ENCODE measurements at regions not wholly inside any gene's neighbourhood (a gene's known extent, or its start where the extent isn't known, plus 50 kb on each side); places are given as distances from the start of the nearest gene placed in this dataset.

DNA sequence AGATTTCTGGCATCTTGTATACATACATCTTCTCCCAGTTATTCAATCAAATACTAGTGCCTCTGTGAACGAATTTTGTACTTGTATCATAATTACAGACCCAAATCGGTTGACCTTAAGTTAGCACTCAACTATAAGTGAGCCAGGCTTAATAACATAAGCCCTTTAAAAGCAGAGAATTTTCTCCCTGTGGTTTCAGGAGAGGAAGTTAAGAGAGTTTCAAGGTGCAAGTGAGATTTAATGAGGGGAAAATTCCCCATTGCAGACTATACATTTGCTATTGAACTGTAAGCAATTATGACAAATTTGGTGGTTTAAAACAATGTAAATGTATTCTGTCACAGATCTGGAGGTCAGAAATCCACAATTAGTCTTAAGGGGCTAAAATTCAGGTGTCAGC, 261.9 kb upstream of the NREP start:
- DNase-seq (ENCODE audit: extremely low read depth, low read depth) = no peak
- H3K4me3 ChIP-seq (replicated peaks; ENCODE audit: low read depth, low read length) = no peak overlapping the region
- TF ChIP-seq, protein P1, sequence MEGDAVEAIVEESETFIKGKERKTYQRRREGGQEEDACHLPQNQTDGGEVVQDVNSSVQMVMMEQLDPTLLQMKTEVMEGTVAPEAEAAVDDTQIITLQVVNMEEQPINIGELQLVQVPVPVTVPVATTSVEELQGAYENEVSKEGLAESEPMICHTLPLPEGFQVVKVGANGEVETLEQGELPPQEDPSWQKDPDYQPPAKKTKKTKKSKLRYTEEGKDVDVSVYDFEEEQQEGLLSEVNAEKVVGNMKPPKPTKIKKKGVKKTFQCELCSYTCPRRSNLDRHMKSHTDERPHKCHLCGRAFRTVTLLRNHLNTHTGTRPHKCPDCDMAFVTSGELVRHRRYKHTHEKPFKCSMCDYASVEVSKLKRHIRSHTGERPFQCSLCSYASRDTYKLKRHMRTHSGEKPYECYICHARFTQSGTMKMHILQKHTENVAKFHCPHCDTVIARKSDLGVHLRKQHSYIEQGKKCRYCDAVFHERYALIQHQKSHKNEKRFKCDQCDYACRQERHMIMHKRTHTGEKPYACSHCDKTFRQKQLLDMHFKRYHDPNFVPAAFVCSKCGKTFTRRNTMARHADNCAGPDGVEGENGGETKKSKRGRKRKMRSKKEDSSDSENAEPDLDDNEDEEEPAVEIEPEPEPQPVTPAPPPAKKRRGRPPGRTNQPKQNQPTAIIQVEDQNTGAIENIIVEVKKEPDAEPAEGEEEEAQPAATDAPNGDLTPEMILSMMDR (IDR thresholded peaks at IDR 0.05; ENCODE audit: low read depth, low read length, missing control alignments) = no peak

DNA sequence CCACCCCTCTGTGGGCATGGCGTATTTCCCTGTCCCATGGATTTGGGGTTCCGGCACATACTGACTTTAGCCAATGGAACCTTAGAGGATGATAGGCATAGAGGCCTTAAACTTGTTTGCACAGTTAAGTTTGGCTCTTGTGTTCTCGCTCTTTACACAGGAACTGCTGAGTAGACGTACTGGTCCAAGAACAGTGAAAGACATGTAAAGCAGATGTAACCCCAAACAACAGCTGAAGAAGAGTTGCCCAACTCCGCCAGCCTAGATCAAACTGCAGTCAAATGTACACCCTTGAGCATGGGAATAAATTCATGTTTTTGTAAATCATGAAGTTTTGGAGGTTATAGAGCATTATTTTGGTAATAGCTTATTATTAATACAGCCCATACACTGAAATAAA, 260.0 kb upstream of the NREP start:
- no peak for DNase-seq (ENCODE audit: extremely low read depth, low read depth)
- TF ChIP-seq, protein P1 (IDR thresholded peaks at IDR 0.05; ENCODE audit: low read depth, low read length, missing control alignments) = no peak
- H3K4me3 ChIP-seq (replicated peaks; ENCODE audit: low read depth, low read length) = no peak overlapping the region

DNA sequence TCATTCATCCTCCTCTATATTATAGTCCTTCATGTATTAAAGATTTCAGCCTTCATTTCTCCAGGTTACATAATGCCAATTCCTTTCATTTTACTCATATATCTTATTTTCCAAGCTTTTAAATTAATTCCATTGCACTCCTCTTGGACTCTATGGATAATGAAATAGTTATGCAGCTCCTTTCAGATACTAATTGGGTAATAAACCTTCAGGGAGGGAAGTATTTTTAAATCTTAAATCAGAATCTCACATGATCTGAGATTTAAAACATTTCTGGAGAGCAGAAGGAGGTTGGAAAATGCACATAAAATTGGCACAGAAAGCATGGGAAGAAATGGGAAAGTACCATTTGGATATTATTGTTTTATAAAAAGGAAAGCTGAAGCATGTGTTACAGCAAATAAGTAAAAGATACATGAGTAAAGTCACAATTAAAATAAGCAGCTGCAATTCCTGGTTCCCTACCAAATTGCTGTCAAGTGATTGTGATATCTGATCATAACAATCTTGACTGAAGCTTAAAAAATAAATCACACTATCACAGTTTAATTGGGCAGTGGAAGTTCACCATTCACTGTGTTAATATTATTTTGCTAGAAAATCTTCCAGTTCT, 257.9 kb upstream of the NREP start:
- TF ChIP-seq, protein P1 (IDR thresholded peaks at IDR 0.05; ENCODE audit: low read depth, low read length, missing control alignments) = no peak
- DNase-seq (ENCODE audit: extremely low read depth, low read depth) = no peak
- no peak overlapping the region for H3K4me3 ChIP-seq (replicated peaks; ENCODE audit: low read depth, low read length)

DNA sequence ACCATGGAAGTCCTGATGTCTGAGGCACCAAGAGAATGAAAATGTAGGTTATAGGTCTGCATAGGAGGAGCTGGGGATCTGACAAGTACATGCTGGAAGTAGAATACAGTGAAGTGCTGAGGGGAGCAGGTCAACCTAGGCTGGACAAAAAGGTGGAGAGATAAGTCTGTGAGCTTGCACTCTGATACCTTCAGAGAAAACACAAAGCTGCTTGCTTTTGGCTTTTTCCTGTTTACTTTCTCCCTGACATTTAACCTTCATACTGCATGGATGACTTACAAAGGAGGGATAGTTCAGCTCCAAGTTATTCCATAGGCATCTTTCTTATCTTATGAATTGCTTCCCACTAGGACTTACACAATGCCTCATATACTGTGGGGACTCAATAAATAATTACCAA, 256.7 kb upstream of the NREP start:
- H3K4me3 ChIP-seq (replicated peaks; ENCODE audit: low read depth, low read length) = no peak overlapping the region

DNA sequence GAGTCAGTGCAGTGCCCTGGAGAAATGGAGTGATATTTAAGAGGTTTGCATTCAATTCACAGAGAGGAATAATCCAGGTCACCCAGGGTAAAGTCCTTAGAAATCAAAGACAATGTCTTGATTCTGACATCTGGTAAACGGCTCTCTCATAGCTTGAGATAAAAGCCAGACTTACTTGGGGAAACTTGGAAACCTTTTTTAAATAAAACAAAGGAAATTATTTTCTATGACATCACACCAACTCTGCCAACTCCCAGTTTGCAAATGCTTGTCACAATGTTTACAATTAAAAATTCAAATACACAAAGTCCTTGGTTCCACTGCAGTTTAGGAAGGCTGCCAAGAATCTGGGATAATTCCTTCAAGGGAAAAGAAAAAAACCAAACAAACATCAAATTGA, 255.1 kb upstream of the NREP start:
- TF ChIP-seq, protein P1 (IDR thresholded peaks at IDR 0.05; ENCODE audit: low read depth, low read length, missing control alignments) = no peak
- no peak overlapping the region for H3K4me3 ChIP-seq (replicated peaks; ENCODE audit: low read depth, low read length)
- no peak for DNase-seq (ENCODE audit: extremely low read depth, low read depth)

More for the DNA sequence above, 256.7 kb upstream of the NREP start:
- no peak for DNase-seq (ENCODE audit: extremely low read depth, low read depth)
- TF ChIP-seq, protein P1 (IDR thresholded peaks at IDR 0.05; ENCODE audit: low read depth, low read length, missing control alignments) = no peak

DNA sequence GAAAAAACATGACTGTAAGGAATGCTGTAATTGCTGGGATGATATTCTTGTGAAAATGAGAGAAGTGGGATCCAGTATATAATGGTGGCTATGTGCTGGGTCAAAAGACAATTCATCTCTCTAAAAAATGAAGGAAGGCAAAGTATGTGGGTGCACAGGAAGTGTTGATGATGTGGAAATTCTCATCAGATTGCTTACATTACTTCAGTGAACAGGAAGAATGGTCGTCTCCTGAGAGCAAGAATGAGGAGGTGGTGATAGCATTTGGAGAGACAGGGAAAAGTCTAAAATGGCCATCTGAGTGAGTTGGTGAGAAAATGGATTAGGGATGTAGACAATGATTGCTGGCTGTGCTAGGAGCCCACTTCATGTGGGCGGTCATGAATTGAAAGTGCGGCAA, 253.5 kb upstream of the NREP start:
- no peak overlapping the region for H3K4me3 ChIP-seq (replicated peaks; ENCODE audit: low read depth, low read length)
- no peak for DNase-seq (ENCODE audit: extremely low read depth, low read depth)
- TF ChIP-seq, protein P1 (IDR thresholded peaks at IDR 0.05; ENCODE audit: low read depth, low read length, missing control alignments) = no peak

DNA sequence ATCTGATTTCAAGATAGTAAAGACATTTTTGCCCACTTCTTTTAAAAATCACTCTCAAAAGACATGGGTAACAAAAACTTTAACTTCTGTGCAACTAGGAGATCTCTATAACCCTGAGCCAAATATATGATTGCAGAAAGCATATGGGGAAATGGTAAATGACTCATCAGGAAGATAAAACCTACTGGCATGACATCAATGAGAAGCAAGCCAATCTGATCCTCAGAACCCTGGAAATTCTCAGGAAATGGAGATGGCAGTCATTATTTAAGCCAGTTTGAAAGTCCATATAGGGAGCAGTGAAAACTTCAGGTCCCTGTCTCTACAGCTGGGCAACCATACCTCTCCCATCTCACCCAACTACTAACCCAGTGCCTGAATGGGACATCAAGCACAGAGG, 249.7 kb upstream of the NREP start:
- DNase-seq (ENCODE audit: extremely low read depth, low read depth) = peak; percentile 46
- H3K4me3 ChIP-seq (replicated peaks; ENCODE audit: low read depth, low read length) = no peak overlapping the region
- TF ChIP-seq, protein P1 (IDR thresholded peaks at IDR 0.05; ENCODE audit: low read depth, low read length, missing control alignments) = no peak

Data from HFF-Myc (cell line).